PC-9 (cell line): ENCODE measurements at regions not wholly inside any gene's neighbourhood (a gene's known extent, or its start where the extent isn't known, plus 50 kb on each side); places are given as distances from the start of the nearest gene placed in this dataset.

Experiments used
- BruUV-seq: library from RNA; stranded (reverse); fragments of 400-500 nt; replicated peaks from 2 replicates; lab custom pipeline; 2021; lab: Mats Ljungman, UMichigan
- CTCF ChIA-PET: fragments of 300-600 bp; sonication (Branson Sonifier 250); formaldehyde crosslinking; loops from one replicate; lab custom pipeline; 2022; ENCODE audit warnings: antibody characterized with exemption; lab: Charles Lee
- POLR2A ChIA-PET: fragments of 300-600 bp; sonication (Branson Sonifier 250); formaldehyde crosslinking; loops from one replicate; lab custom pipeline; 2022; ENCODE audit warnings: antibody characterized with exemption; ENCODE audit not compliant: unreplicated experiment; lab: Charles Lee
- DNase-seq, 2 experiments: peaks; one replicate each; pipeline versions ENCODE4 v3.0.0 to v3.0.0-alpha.2; 2015 to 2022; ENCODE audit warnings: mixed read lengths in 1 of 2
- H2AFZ ChIP-seq: fragments of 200-600 bp; sonication (generic); 2 replicates; pipeline ENCODE4 v1.8.1; 2017; ENCODE audit warnings: antibody characterized with exemption
- H3F3A ChIP-seq: fragments of 200-600 bp; sonication (generic); 2 replicates; pipeline ENCODE4 v1.8.1; 2017; ENCODE audit warnings: antibody characterized with exemption, mild to moderate bottlenecking, low read depth; ENCODE audit not compliant: insufficient read depth
- H3K27ac ChIP-seq: fragments of 200-600 bp; sonication (generic); 2 replicates; pipeline ENCODE4 v1.6.1; 2016; ENCODE audit warnings: mixed run types
- H3K27me3 ChIP-seq: fragments of 200-600 bp; sonication (generic); 2 replicates; pipeline ENCODE4 v1.6.1; 2016; ENCODE audit warnings: low read depth, mixed run types; ENCODE audit not compliant: insufficient read depth
- H3K36me3 ChIP-seq: fragments of 200-600 bp; sonication (generic); 2 replicates; pipeline ENCODE4 v1.6.1; 2016; ENCODE audit warnings: low read depth, mixed run types
- H3K4me1 ChIP-seq: fragments of 200-600 bp; sonication (generic); replicated peaks from 2 replicates; pipeline ENCODE4 v1.6.1; 2016; ENCODE audit warnings: mixed run types; ENCODE audit not compliant: insufficient read depth
- H3K4me2 ChIP-seq: fragments of 200-600 bp; sonication (generic); 2 replicates; pipeline ENCODE4 v1.6.1; 2017; ENCODE audit warnings: mixed run types
- H3K4me3 ChIP-seq: fragments of 200-600 bp; sonication (generic); 2 replicates; pipeline ENCODE4 v1.6.1; 2016; ENCODE audit warnings: mixed run types
- H3K79me2 ChIP-seq: fragments of 200-600 bp; sonication (generic); 2 replicates; pipeline ENCODE4 v1.6.1; 2017; ENCODE audit warnings: low read depth, mixed run types
- H3K9me2 ChIP-seq: fragments of 200-600 bp; sonication (generic); 2 replicates; pipeline ENCODE4 v1.8.1; 2017; ENCODE audit warnings: mild to moderate bottlenecking; ENCODE audit not compliant: insufficient read depth
- H3K9me3 ChIP-seq: fragments of 200-600 bp; sonication (generic); 2 replicates; pipeline ENCODE4 v1.8.1; 2016; ENCODE audit warnings: low read depth; ENCODE audit not compliant: insufficient read depth
- H4K20me1 ChIP-seq: fragments of 200-600 bp; sonication (generic); 2 replicates; pipeline ENCODE4 v1.8.1; 2017; ENCODE audit not compliant: insufficient read depth
- CTCF ChIP-seq: fragments of 200-600 bp; sonication (generic); conservative IDR thresholded peaks from 2 replicates; pipeline ENCODE4 v1.6.1; 2017; ENCODE audit warnings: mixed run types, antibody characterized with exemption, mild to moderate bottlenecking, moderate library complexity
- EZH2 ChIP-seq: fragments of 200-600 bp; sonication (generic); IDR thresholded peaks from 2 replicates; pipeline ENCODE4 v1.8.0; 2017; ENCODE audit warnings: antibody characterized with exemption, low read depth
- intact Hi-C: fragments of 100-400 bp; cut with micrococcal nuclease; formaldehyde crosslinking; loops from one replicate; pipeline ENCODE4 v1.10.0; 2022; ENCODE audit not compliant: unreplicated experiment

- Histone ChIP-seq H3K9me3 (no peaks in the 10 kb centered on the region), H3K4me2 (no peak overlapping the region), H3K79me2 (no peaks in the 10 kb centered on the region), H3K36me3 (no peaks in the 10 kb centered on the region), H3K4me1 (no peaks in the 10 kb centered on the region), H3F3A (no peaks in the 10 kb centered on the region), H3K4me3 (no peak overlapping the region), H3K27ac (no peak overlapping the region), H2AFZ (no peak overlapping the region), H3K9me2 (no peaks in the 10 kb centered on the region), H3K27me3 (no peaks in the 10 kb centered on the region), H4K20me1 (no peaks in the 10 kb centered on the region)
- ChIA-PET CTCF (no interaction called here), POLR2A (no interaction called here)
- BruUV-seq: no TSS peak
- no peak for DNase-seq
- TF ChIP-seq CTCF (no peak), EZH2 (no peak)
- intact Hi-C loops: no loop called here
Measured at GRCh38 chr13:103291226-103291625, 225.0 kb upstream of the SLC10A2 start.

GRCh38 chr13:103289681-103290080 is 223.5 kb upstream of the SLC10A2 start:
- Histone ChIP-seq H4K20me1 (no peaks in the 10 kb centered on the region), H3K79me2 (no peaks in the 10 kb centered on the region), H3K4me1 (no peaks in the 10 kb centered on the region), H2AFZ (no peak overlapping the region), H3K9me2 (no peaks in the 10 kb centered on the region), H3K4me3 (no peak overlapping the region), H3F3A (no peaks in the 10 kb centered on the region), H3K4me2 (no peak overlapping the region), H3K27me3 (no peaks in the 10 kb centered on the region), H3K9me3 (peaks cover 3% of the 10 kb centered on the region; the same call in 1 of the 2 replicates), H3K36me3 (no peaks in the 10 kb centered on the region), H3K27ac (no peak overlapping the region)
- TF ChIP-seq CTCF (no peak), EZH2 (no peak)
- no TSS peak for BruUV-seq
- intact Hi-C loops: no loop called here
- ChIA-PET CTCF (no interaction called here), POLR2A (no interaction called here)
- no peak for DNase-seq

GRCh38 chr13:103288114-103288513 is 221.9 kb upstream of the SLC10A2 start:
- peaks cover 5% of the 10 kb centered on the region for H3F3A ChIP-seq
- no TSS peak for BruUV-seq
- POLR2A ChIA-PET: no interaction called here

More at GRCh38 chr13:103288114-103288513, 221.9 kb upstream of the SLC10A2 start:
- Histone ChIP-seq H3K27ac (0 out of 2 replicates have a peak overlapping the region, but pooled peaks have one; percentile 8), H3K4me2 (no peak overlapping the region), H3K9me2 (no peaks in the 10 kb centered on the region), H2AFZ (no peak overlapping the region; the same call in 1 of the 2 replicates), H3K4me1 (peaks cover 8% of the 10 kb centered on the region), H3K79me2 (no peaks in the 10 kb centered on the region), H4K20me1 (no peaks in the 10 kb centered on the region), H3K27me3 (no peaks in the 10 kb centered on the region), H3K4me3 (no peak overlapping the region), H3K36me3 (no peaks in the 10 kb centered on the region), H3K9me3 (peaks cover 3% of the 10 kb centered on the region; the same call in 1 of the 2 replicates)
- intact Hi-C loops: no loop called here
- DNase-seq: no peak
- TF ChIP-seq EZH2: no peak
- no peak for TF ChIP-seq CTCF
- CTCF ChIA-PET: no interaction called here
